Gastroesophageal sphincter (tissue), 4 donors: ENCODE measurements at regions not wholly inside any gene's neighbourhood (a gene's known extent, or its start where the extent isn't known, plus 50 kb on each side); places are given as distances from the start of the nearest gene placed in this dataset.
A peak's percentile ranks its signal among the peaks of the same experiment; 100 is the strongest.

Experiments used
- ATAC-seq: fragments of 150-250 bp; one replicate; pipeline ENCODE4 v1.9.1; 2016; ENCODE audit warnings: mild to moderate bottlenecking, moderate library complexity
- H3K27ac ChIP-seq, 4 donors: fragments of 200-600 bp; sonication (generic) in 3 of 4; 1 replicate in 3 of 4; 2 replicates in 1 of 4; pipeline ENCODE4 v1.5.1; 2016 to 2019
- H3K27me3 ChIP-seq: fragments of 200-600 bp; sonication (generic); one replicate; pipeline ENCODE4 v1.5.1; 2019
- H3K36me3 ChIP-seq, 2 donors: fragments of 200-600 bp; sonication (generic); one replicate each; pipeline ENCODE4 v1.5.1; 2019; ENCODE audit warnings: control low read depth in 1 of 2
- H3K4me1 ChIP-seq, 3 donors: fragments of 200-600 bp; sonication (generic); 1 replicate in 2 of 3; 2 replicates in 1 of 3; pipeline ENCODE4 v1.5.1; 2016 to 2019; ENCODE audit warnings: control low read depth in 2 of 3
- H3K4me3 ChIP-seq, 2 donors: fragments of 200-600 bp; sonication (generic); one replicate each; pipeline ENCODE4 v1.5.1; 2019; ENCODE audit warnings: mild to moderate bottlenecking in 1 of 2, moderate library complexity in 1 of 2
- H3K9me3 ChIP-seq, 3 donors: fragments of 200-600 bp; sonication (generic); one replicate each; pipeline ENCODE4 v1.5.1; 2017 to 2019; ENCODE audit warnings: control low read depth in 2 of 3
- CTCF ChIP-seq, 4 experiments: fragments of 200-600 bp in 2 of 4; fragments of 450-650 bp in 2 of 4; sonication (generic) in 1 of 4; IDR thresholded peaks; one replicate each; pipeline ENCODE4 v1.5.1; 2017 to 2019; ENCODE audit warnings: antibody characterized with exemption in 4 of 4, mild to moderate bottlenecking in 2 of 4, moderate library complexity in 2 of 4
- EP300 ChIP-seq: sonication (generic); formaldehyde crosslinking; IDR thresholded peaks from one replicate; pipeline ENCODE4 v1.6.1; 2017; ENCODE audit warnings: antibody characterized with exemption, mild to moderate bottlenecking
- POLR2A ChIP-seq, 2 donors: fragments of 450-650 bp; IDR thresholded peaks; one replicate each; pipeline ENCODE4 v1.6.1; 2017; ENCODE audit warnings: antibody characterized with exemption in 2 of 2, mild to moderate bottlenecking in 2 of 2, moderate library complexity in 1 of 2
- POLR2AphosphoS5 ChIP-seq: sonication (generic); formaldehyde crosslinking; IDR thresholded peaks from one replicate; pipeline ENCODE4 v1.6.1; 2017; ENCODE audit warnings: antibody characterized with exemption
- WGBS, 2 donors: methylation state at CpG; one replicate each; pipeline ENCODE4 v1.1.5; 2018; ENCODE audit warnings: low coverage in 1 of 2; 5-methylcytosine and 5-hydroxymethylcytosine counted together

GRCh38 chr20:48301189-48301588, 515.9 kb upstream of the SULF2 start:
- Histone ChIP-seq H3K4me3 (no peak overlapping the region), H3K9me3 (peaks cover 0 to 7% (median 0%) of the 10 kb centered on the region in 3 donors), H3K36me3 (no peaks in the 10 kb centered on the region), H3K4me1 (peaks cover 9 to 27% (median 9%) of the 10 kb centered on the region in 3 donors), H3K27ac (peak overlapping the region in 1 of 4 donors; percentile 80), H3K27me3 (no peaks in the 10 kb centered on the region)
- ATAC-seq: no peak
- WGBS, 2 donors: 87 to 94% methylated on average over 3 of the region's 3 CpGs
- TF ChIP-seq CTCF (IDR thresholded peaks at IDR 0.05) (no peak), POLR2A (IDR thresholded peaks at IDR 0.05) (no peak)

GRCh38 chr20:48300529-48300928, 515.2 kb upstream of the SULF2 start:
- Histone ChIP-seq H3K9me3 (peaks cover 0 to 7% (median 0%) of the 10 kb centered on the region in 3 donors), H3K4me3 (no peak overlapping the region), H3K27me3 (no peaks in the 10 kb centered on the region), H3K4me1 (peaks cover 11 to 34% (median 16%) of the 10 kb centered on the region in 3 donors), H3K27ac (peak overlapping the region in 1 of 4 donors; percentile 80), H3K36me3 (no peaks in the 10 kb centered on the region)
- WGBS, 2 donors: 33 to 75% methylated on average over 1 of the region's 1 CpG
- TF ChIP-seq CTCF (IDR thresholded peaks at IDR 0.05) (no peak), EP300 (no peak), POLR2A (IDR thresholded peaks at IDR 0.05) (no peak), POLR2AphosphoS5 (no peak)
- no peak for ATAC-seq

- no peak for ATAC-seq
- Histone ChIP-seq H3K36me3 (no peaks in the 10 kb centered on the region), H3K27me3 (no peaks in the 10 kb centered on the region), H3K9me3 (peaks cover 0 to 7% (median 0%) of the 10 kb centered on the region in 3 donors), H3K27ac (peak overlapping the region; percentile 55 to 80 (median 76)), H3K4me1 (peaks cover 17 to 49% (median 22%) of the 10 kb centered on the region in 3 donors), H3K4me3 (no peak overlapping the region)
- WGBS, 2 donors: 29 to 32% methylated on average over 3 to 6 of the region's 7 CpGs
- TF ChIP-seq POLR2A (IDR thresholded peaks at IDR 0.05): no peak
- TF ChIP-seq POLR2AphosphoS5: peak; percentile 60
These were observed 513.7 kb upstream of the SULF2 start for GRCh38 chr20:48298851-48299484.

GRCh38 chr20:48298433-48298832, 513.2 kb upstream of the SULF2 start:
- Histone ChIP-seq H3K4me3 (no peak overlapping the region), H3K9me3 (peaks cover 0 to 7% (median 0%) of the 10 kb centered on the region in 3 donors), H3K27ac (peak overlapping the region; percentile 55 to 80 (median 76)), H3K36me3 (no peaks in the 10 kb centered on the region), H3K4me1 (peaks cover 17 to 49% (median 22%) of the 10 kb centered on the region in 3 donors), H3K27me3 (no peaks in the 10 kb centered on the region)
- no peak for TF ChIP-seq POLR2A (IDR thresholded peaks at IDR 0.05)
- TF ChIP-seq CTCF (IDR thresholded peaks at IDR 0.05): no peak
- no peak for TF ChIP-seq EP300
- TF ChIP-seq POLR2AphosphoS5: no peak
- no peak for ATAC-seq

GRCh38 chr20:48295966-48296421, 510.7 kb upstream of the SULF2 start:
- WGBS, 2 donors: 30 to 43% methylated on average over 5 to 6 of the region's 6 CpGs
- H3K27me3 ChIP-seq: no peaks in the 10 kb centered on the region
- no peak overlapping the region for H3K4me3 ChIP-seq
- H3K36me3 ChIP-seq: no peaks in the 10 kb centered on the region
- peak overlapping the region; percentile 65 to 80 (median 76) for H3K27ac ChIP-seq
- peak; percentile 49 for ATAC-seq
- peaks cover 0 to 7% (median 0%) of the 10 kb centered on the region in 3 donors for H3K9me3 ChIP-seq
- TF ChIP-seq POLR2AphosphoS5 (no peak), CTCF (IDR thresholded peaks at IDR 0.05) (no peak), EP300 (no peak), POLR2A (IDR thresholded peaks at IDR 0.05) (no peak)
- H3K4me1 ChIP-seq: peaks cover 17 to 49% (median 22%) of the 10 kb centered on the region in 3 donors
